Mononuclear cell (primary cell): ENCODE measurements at regions not wholly inside any gene's neighbourhood (a gene's known extent, or its start where the extent isn't known, plus 50 kb on each side); places are given as distances from the start of the nearest gene placed in this dataset.

Experiments
- H3K27me3 ChIP-seq: 2 replicates; pipeline ENCODE4 v1.6.0; 2011; ENCODE audit warnings: low read length, control low read depth; ENCODE audit not compliant: insufficient read depth
- H3K4me1 ChIP-seq: 2 replicates; pipeline ENCODE4 v1.5.1; 2011; ENCODE audit warnings: mild to moderate bottlenecking, low read length, control low read depth; ENCODE audit not compliant: insufficient read depth
- H3K4me3 ChIP-seq: 2 replicates; pipeline ENCODE4 v1.5.1; 2011; ENCODE audit warnings: mild to moderate bottlenecking, low read length, moderate library complexity
- H3K9me3 ChIP-seq: 2 replicates; pipeline ENCODE4 v1.5.1; 2011; ENCODE audit warnings: low read depth, mild to moderate bottlenecking, control low read depth, low read length

GRCh38 chr1:94701796-94702441 is 118.2 kb upstream of the SLC44A3 start:
- H3K4me3 ChIP-seq: no peak overlapping the region
- no peaks in the 10 kb centered on the region for H3K27me3 ChIP-seq
- H3K9me3 ChIP-seq: no peaks in the 10 kb centered on the region
- H3K4me1 ChIP-seq: no peaks in the 10 kb centered on the region

- no peaks in the 10 kb centered on the region for H3K27me3 ChIP-seq
- H3K4me3 ChIP-seq: no peak overlapping the region
- no peaks in the 10 kb centered on the region for H3K9me3 ChIP-seq
These were observed 121.2 kb upstream of the SLC44A3 start for GRCh38 chr1:94698759-94699502.

GRCh38 chr1:94698356-94698755 is 121.8 kb upstream of the SLC44A3 start:
- Histone ChIP-seq H3K4me3 (no peak overlapping the region), H3K4me1 (no peaks in the 10 kb centered on the region), H3K9me3 (no peaks in the 10 kb centered on the region), H3K27me3 (no peaks in the 10 kb centered on the region)

More at GRCh38 chr1:94698759-94699502, 121.2 kb upstream of the SLC44A3 start:
- H3K4me1 ChIP-seq: no peaks in the 10 kb centered on the region

GRCh38 chr1:94697839-94698238 is 122.3 kb upstream of the SLC44A3 start:
- Histone ChIP-seq H3K4me3 (no peak overlapping the region), H3K27me3 (no peaks in the 10 kb centered on the region), H3K4me1 (no peaks in the 10 kb centered on the region), H3K9me3 (no peaks in the 10 kb centered on the region)

GRCh38 chr1:94694226-94694915 is 125.8 kb upstream of the SLC44A3 start:
- no peak overlapping the region for H3K4me3 ChIP-seq
- H3K4me1 ChIP-seq: no peaks in the 10 kb centered on the region
- no peaks in the 10 kb centered on the region for H3K9me3 ChIP-seq
- peaks cover 3% of the 10 kb centered on the region for H3K27me3 ChIP-seq

GRCh38 chr1:94693435-94693834 is 126.7 kb upstream of the SLC44A3 start:
- no peak overlapping the region for H3K4me3 ChIP-seq
- no peaks in the 10 kb centered on the region for H3K9me3 ChIP-seq
- no peaks in the 10 kb centered on the region for H3K4me1 ChIP-seq
- peaks cover 3% of the 10 kb centered on the region for H3K27me3 ChIP-seq

GRCh38 chr1:94693029-94693428 is 127.1 kb upstream of the SLC44A3 start:
- peaks cover 3% of the 10 kb centered on the region for H3K27me3 ChIP-seq

GRCh38 chr1:94688646-94689045 is 131.5 kb upstream of the SLC44A3 start:
- Histone ChIP-seq H3K9me3 (no peaks in the 10 kb centered on the region), H3K4me3 (no peak overlapping the region)

More at GRCh38 chr1:94693029-94693428, 127.1 kb upstream of the SLC44A3 start:
- Histone ChIP-seq H3K4me3 (no peak overlapping the region), H3K4me1 (no peaks in the 10 kb centered on the region), H3K9me3 (no peaks in the 10 kb centered on the region)

GRCh38 chr1:94686882-94687281 is 133.3 kb upstream of the SLC44A3 start:
- no peak overlapping the region for H3K4me3 ChIP-seq
- no peaks in the 10 kb centered on the region for H3K4me1 ChIP-seq
- H3K9me3 ChIP-seq: no peaks in the 10 kb centered on the region
- H3K27me3 ChIP-seq: peaks cover 3% of the 10 kb centered on the region

More at GRCh38 chr1:94688646-94689045, 131.5 kb upstream of the SLC44A3 start:
- Histone ChIP-seq H3K27me3 (peaks cover 3% of the 10 kb centered on the region), H3K4me1 (no peaks in the 10 kb centered on the region)

- H3K4me1 ChIP-seq: no peaks in the 10 kb centered on the region
- H3K4me3 ChIP-seq: no peak overlapping the region
- no peaks in the 10 kb centered on the region for H3K27me3 ChIP-seq
- H3K9me3 ChIP-seq: no peaks in the 10 kb centered on the region
These were observed 135.4 kb upstream of the SLC44A3 start for GRCh38 chr1:94684690-94685250.

GRCh38 chr1:94683886-94684285 is 136.3 kb upstream of the SLC44A3 start:
- H3K4me3 ChIP-seq: no peak overlapping the region

GRCh38 chr1:94680039-94680377 is 138.4 kb upstream of the F3 start:
- Histone ChIP-seq H3K9me3 (no peaks in the 10 kb centered on the region), H3K4me3 (no peak overlapping the region), H3K4me1 (no peaks in the 10 kb centered on the region), H3K27me3 (no peaks in the 10 kb centered on the region)

More at GRCh38 chr1:94683886-94684285, 136.3 kb upstream of the SLC44A3 start:
- Histone ChIP-seq H3K9me3 (no peaks in the 10 kb centered on the region), H3K27me3 (no peaks in the 10 kb centered on the region), H3K4me1 (no peaks in the 10 kb centered on the region)

- Histone ChIP-seq H3K4me3 (no peak overlapping the region), H3K9me3 (no peaks in the 10 kb centered on the region), H3K4me1 (no peaks in the 10 kb centered on the region), H3K27me3 (no peaks in the 10 kb centered on the region)
These were observed 137.9 kb upstream of the F3 start for GRCh38 chr1:94679332-94680038.

GRCh38 chr1:94678202-94678848 is 136.8 kb upstream of the F3 start:
- Histone ChIP-seq H3K4me3 (no peak overlapping the region), H3K4me1 (no peaks in the 10 kb centered on the region), H3K27me3 (no peaks in the 10 kb centered on the region), H3K9me3 (no peaks in the 10 kb centered on the region)
